SK-N-SH treated with all-trans-retinoic acid at 6 μM for 48 hours (cell line): ENCODE measurements at regions not wholly inside any gene's neighbourhood (a gene's known extent, or its start where the extent isn't known, plus 50 kb on each side); places are given as distances from the start of the nearest gene placed in this dataset.
"Not testable (repeated sequence)": the region's sequence is repeated elsewhere in the genome, so short reads cannot be mapped to it uniquely, and the experiment has no call there.

ENCODE experiments used
- ATAC-seq: fragments of 200-7000 bp; cut with Tn5 transposase; 3 replicates; pipeline ENCODE4 v1.9.1; 2020; ENCODE audit warnings: mild to moderate bottlenecking, moderate library complexity
- ARNTL ChIP-seq: fragments of 450-650 bp; formaldehyde crosslinking; IDR thresholded peaks from 2 replicates; pipeline ENCODE4 v1.5.0; 2020; ENCODE audit warnings: low read depth, mild to moderate bottlenecking, moderate library complexity, borderline replicate concordance
- BACH2 ChIP-seq: fragments of 250-450 bp; sonication (Bioruptor Pico); IDR thresholded peaks from 2 replicates; pipeline ENCODE4 v1.9.0; 2021; ENCODE audit warnings: mild to moderate bottlenecking, borderline replicate concordance
- CREB5 ChIP-seq: fragments of 250-450 bp; sonication (Bioruptor Pico); IDR thresholded peaks from 2 replicates; pipeline ENCODE4 v1.5.1; 2020; ENCODE audit warnings: low read depth, mild to moderate bottlenecking, moderate library complexity
- CSDC2 ChIP-seq: fragments of 250-450 bp; sonication (Bioruptor Pico); IDR thresholded peaks from 2 replicates; pipeline ENCODE4 v1.5.0; 2020; ENCODE audit warnings: mild to moderate bottlenecking, moderate library complexity
- CSRNP3 ChIP-seq: fragments of 250-450 bp; sonication (Bioruptor Pico); IDR thresholded peaks from 2 replicates; pipeline ENCODE4 v1.5.1; 2021; ENCODE audit warnings: mild to moderate bottlenecking, moderate library complexity
- ESRRG ChIP-seq: fragments of 250-450 bp; sonication (Bioruptor Pico); IDR thresholded peaks from 2 replicates; pipeline ENCODE4 v1.6.1; 2021; ENCODE audit warnings: mild to moderate bottlenecking
- GLIS3 ChIP-seq: fragments of 250-450 bp; sonication (Bioruptor Pico); IDR thresholded peaks from 2 replicates; pipeline ENCODE4 v1.5.0; 2020; ENCODE audit warnings: mild to moderate bottlenecking, moderate library complexity
- ISL1 ChIP-seq: fragments of 250-450 bp; sonication (Bioruptor Pico); IDR thresholded peaks from 2 replicates; pipeline ENCODE4 v2.1.2; 2022; ENCODE audit warnings: mild to moderate bottlenecking, moderate library complexity
- OSR1 ChIP-seq: fragments of 250-450 bp; sonication (Bioruptor Pico); IDR thresholded peaks from 2 replicates; pipeline ENCODE4 v1.8.0; 2022; ENCODE audit warnings: moderate library complexity, mild to moderate bottlenecking, inconsistent platforms
- PATZ1 ChIP-seq: fragments of 250-450 bp; sonication (Bioruptor Pico); IDR thresholded peaks from 2 replicates; pipeline ENCODE4 v1.8.0; 2020; ENCODE audit warnings: mild to moderate bottlenecking, moderate library complexity, borderline replicate concordance
- PPARA ChIP-seq: fragments of 250-450 bp; sonication (Bioruptor Pico); IDR thresholded peaks from 2 replicates; pipeline ENCODE4 v1.5.0; 2020; ENCODE audit warnings: mild to moderate bottlenecking, borderline replicate concordance
- RARB ChIP-seq: fragments of 250-450 bp; sonication (Bioruptor Pico); IDR thresholded peaks from 2 replicates; pipeline ENCODE4 v1.8.0; 2021; ENCODE audit warnings: mild to moderate bottlenecking, moderate library complexity
- SNAI2 ChIP-seq: fragments of 250-450 bp; sonication (Bioruptor Pico); IDR thresholded peaks from 2 replicates; pipeline ENCODE4 v1.5.0; 2020; ENCODE audit warnings: mild to moderate bottlenecking, moderate library complexity
- TCF4 ChIP-seq: fragments of 250-450 bp; sonication (Bioruptor Pico); IDR thresholded peaks from 2 replicates; pipeline ENCODE4 v1.8.0; 2021; ENCODE audit warnings: mild to moderate bottlenecking, moderate library complexity, borderline replicate concordance
- TOX ChIP-seq: fragments of 250-450 bp; sonication (Bioruptor Pico); IDR thresholded peaks from 2 replicates; pipeline ENCODE4 v1.8.0; 2021; ENCODE audit warnings: mild to moderate bottlenecking, moderate library complexity, borderline replicate concordance
- TSHZ2 ChIP-seq: fragments of 250-450 bp; sonication (Bioruptor Pico); IDR thresholded peaks from 2 replicates; pipeline ENCODE4 v1.5.0; 2020; ENCODE audit warnings: mild to moderate bottlenecking, moderate library complexity
- ZC3H10 ChIP-seq: fragments of 250-450 bp; sonication (Bioruptor Pico); IDR thresholded peaks from 2 replicates; pipeline ENCODE4 v1.5.1; 2021; ENCODE audit warnings: mild to moderate bottlenecking, moderate library complexity
- ZFP3 ChIP-seq: fragments of 250-450 bp; sonication (Bioruptor Pico); IDR thresholded peaks from 2 replicates; pipeline ENCODE4 v1.5.0; 2020; ENCODE audit warnings: mild to moderate bottlenecking, moderate library complexity
- ZFP30 ChIP-seq: fragments of 450-650 bp; formaldehyde crosslinking; IDR thresholded peaks from 2 replicates; pipeline ENCODE4 v1.5.0; 2022; ENCODE audit warnings: mild to moderate bottlenecking, moderate library complexity
- ZNF565 ChIP-seq: fragments of 450-650 bp; formaldehyde crosslinking; conservative IDR thresholded peaks from 2 replicates; pipeline ENCODE4 v1.5.0; 2020; ENCODE audit warnings: low read depth, mild to moderate bottlenecking, moderate library complexity
- ZNF70 ChIP-seq: fragments of 450-650 bp; formaldehyde crosslinking; IDR thresholded peaks from 2 replicates; pipeline ENCODE4 v1.5.0; 2020; ENCODE audit warnings: mild to moderate bottlenecking, moderate library complexity
- ZNF8 ChIP-seq: fragments of 450-650 bp; formaldehyde crosslinking; IDR thresholded peaks from 2 replicates; pipeline ENCODE4 v1.5.0; 2020; ENCODE audit warnings: mild to moderate bottlenecking, moderate library complexity

GRCh38 chr10:4279655-4280054, 494.6 kb upstream of the KLF6 start (continued):
- no peak for TF ChIP-seq CREB5 (CRISPR knock-in tag)

- no peak for ATAC-seq
- TF ChIP-seq ISL1 (CRISPR knock-in tag) (no peak), OSR1 (CRISPR knock-in tag) (no peak), SNAI2 (CRISPR knock-in tag) (no peak), ZC3H10 (CRISPR knock-in tag) (no peak), ZNF70 (CRISPR knock-in tag) (no peak), GLIS3 (no peak), TCF4 (CRISPR knock-in tag) (no peak)
Observed at GRCh38 chr10:4278186-4278585, 493.2 kb upstream of the KLF6 start.

GRCh38 chr10:4276151-4276550, 491.1 kb upstream of the KLF6 start:
- ATAC-seq: no peak
- TF ChIP-seq ESRRG (no peak), CSRNP3 (CRISPR knock-in tag) (no peak), CSDC2 (CRISPR knock-in tag) (no peak), SNAI2 (CRISPR knock-in tag) (no peak), ZNF70 (CRISPR knock-in tag) (no peak), ZNF8 (CRISPR knock-in tag) (no peak), ZC3H10 (CRISPR knock-in tag) (no peak), ISL1 (CRISPR knock-in tag) (no peak), TSHZ2 (CRISPR knock-in tag) (no peak), TCF4 (CRISPR knock-in tag) (no peak), OSR1 (CRISPR knock-in tag) (no peak), PPARA (CRISPR knock-in tag) (no peak), RARB (no peak), ZNF565 (CRISPR knock-in tag) (no peak), ZFP3 (CRISPR knock-in tag) (no peak), TOX (CRISPR knock-in tag) (no peak), ARNTL (CRISPR knock-in tag) (no peak), PATZ1 (no peak), ZFP30 (CRISPR knock-in tag) (no peak), BACH2 (CRISPR knock-in tag) (no peak)

- peak; percentile 63 for TF ChIP-seq ZNF8 (CRISPR knock-in tag)
- ATAC-seq: not testable (repeated sequence)
Observed at GRCh38 chr10:4274671-4275070, 489.7 kb upstream of the KLF6 start.

GRCh38 chr10:4271193-4271592, 486.2 kb upstream of the KLF6 start:
- ATAC-seq: no peak
- TF ChIP-seq SNAI2 (CRISPR knock-in tag): no peak
- no peak for TF ChIP-seq PATZ1
- no peak for TF ChIP-seq GLIS3
- TF ChIP-seq ZFP30 (CRISPR knock-in tag): no peak
- TF ChIP-seq BACH2 (CRISPR knock-in tag): no peak
- TF ChIP-seq RARB: no peak
- TF ChIP-seq ESRRG: no peak
- TF ChIP-seq, all 23 proteins: peak for 0
